NCI-H1417 (cell line): ENCODE measurements at regions not wholly inside any gene's neighbourhood (a gene's known extent, or its start where the extent isn't known, plus 50 kb on each side); places are given as distances from the start of the nearest gene placed in this dataset.

Source experiments
- DNase-seq, 3 experiments: peaks; one replicate each; lab custom pipeline; 2025; lab: John Stamatoyannopoulos, UW

GRCh38 chr16:85492295-85492864 is 120.7 kb upstream of the GSE1 start:
- DNase-seq, result no peak

- no peak for DNase-seq
Observed at GRCh38 chr16:85494315-85494714, 118.8 kb upstream of the GSE1 start.

DNA sequence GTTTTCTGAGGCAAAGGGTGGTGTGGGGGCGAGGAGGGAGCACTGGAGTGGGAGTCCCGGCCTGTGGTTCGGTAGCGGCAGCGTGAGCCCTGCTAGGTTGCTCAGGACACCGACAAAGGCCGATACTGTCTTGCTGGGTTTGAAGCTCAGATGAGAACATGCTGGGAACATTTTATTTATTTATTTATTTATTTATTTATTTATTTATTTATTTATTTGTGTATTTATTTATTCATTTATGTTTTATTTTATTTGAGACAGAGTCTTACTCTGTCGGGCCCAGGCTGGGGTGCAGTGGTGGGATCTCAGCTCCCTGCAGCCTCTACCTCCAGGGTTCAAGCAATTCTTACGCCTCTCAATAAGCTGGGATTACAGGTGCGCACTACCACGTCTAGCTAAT is 117.9 kb upstream of the GSE1 start:
- DNase-seq, result no peak

GRCh38 chr16:85495823-85496538 is 117.1 kb upstream of the GSE1 start:
- DNase-seq, result no peak

DNA sequence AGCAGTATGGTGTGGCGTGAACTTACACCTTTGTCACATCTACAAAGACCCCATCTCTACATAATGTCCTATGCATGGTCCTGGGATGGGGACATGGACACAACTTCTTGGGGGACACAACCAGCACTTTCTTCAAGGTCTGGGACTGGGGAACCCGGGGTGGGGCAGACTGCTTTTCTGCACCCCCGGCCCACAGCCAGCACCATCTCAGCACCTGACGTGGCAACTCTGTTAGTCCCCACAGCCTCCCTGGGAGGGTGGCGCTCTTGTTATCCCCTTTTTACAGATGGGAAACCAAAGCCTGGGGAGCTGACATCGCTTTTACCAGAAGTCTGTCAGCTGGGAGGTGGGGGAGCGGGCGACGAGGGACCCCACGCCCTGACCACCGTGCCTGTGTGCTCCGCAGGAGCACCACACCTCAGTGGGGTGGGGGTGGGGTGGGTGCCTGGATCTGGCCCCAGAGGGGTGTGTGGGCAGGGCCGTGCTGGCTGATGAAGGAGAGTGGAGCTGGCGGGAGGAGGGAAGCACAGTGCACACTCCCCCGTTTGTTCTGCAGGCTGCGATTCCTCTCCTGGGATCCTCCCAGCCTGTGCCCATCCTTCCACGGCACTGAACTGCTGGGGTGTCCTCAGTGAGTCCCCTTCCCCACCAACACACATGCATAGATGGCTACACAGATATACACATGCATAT is 115.4 kb upstream of the GSE1 start:
- no peak for DNase-seq

GRCh38 chr16:85498607-85499006 is 114.5 kb upstream of the GSE1 start:
- peak in 1 of 3 experiments; percentile 39 for DNase-seq

GRCh38 chr16:85500220-85500619 is 112.9 kb upstream of the GSE1 start:
- peak in 2 of 3 experiments; percentile 52 to 79 for DNase-seq

- no peak for DNase-seq
Observed at GRCh38 chr16:85501900-85502299, 111.2 kb upstream of the GSE1 start.

GRCh38 chr16:85502357-85502756 is 110.8 kb upstream of the GSE1 start:
- DNase-seq, result no peak

GRCh38 chr16:85503679-85504231 is 109.4 kb upstream of the GSE1 start:
- peak in 2 of 3 experiments; percentile 79 to 95 for DNase-seq

GRCh38 chr16:85504242-85504641 is 108.9 kb upstream of the GSE1 start:
- DNase-seq, result peak in 1 of 3 experiments; percentile 69

- no peak for DNase-seq
Observed at GRCh38 chr16:85505794-85506634, 107.1 kb upstream of the GSE1 start.

GRCh38 chr16:85506635-85506911 is 106.5 kb upstream of the GSE1 start:
- DNase-seq, result no peak

GRCh38 chr16:85507342-85507741 is 105.8 kb upstream of the GSE1 start:
- no peak for DNase-seq

DNA sequence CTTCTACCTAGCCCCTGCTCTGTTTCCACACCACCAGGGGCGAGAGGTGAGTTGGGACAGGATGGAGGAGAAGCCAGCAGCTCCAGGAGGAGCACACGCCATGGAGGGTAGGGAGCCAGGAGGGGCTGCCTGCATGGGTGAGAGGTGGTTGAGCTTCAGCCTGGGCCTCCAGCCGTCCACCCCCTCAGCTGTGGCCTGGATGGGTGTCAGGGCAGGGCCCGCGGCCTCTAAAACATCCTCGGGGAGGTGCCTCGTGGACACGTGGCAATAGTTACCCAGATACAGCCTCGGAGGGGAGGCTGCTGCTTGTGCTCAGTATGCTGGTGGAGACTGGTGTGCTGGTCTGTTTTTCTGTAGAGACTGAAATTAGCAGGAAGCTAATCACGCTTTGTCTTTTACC is 104.7 kb upstream of the GSE1 start:
- DNase-seq, result no peak

- DNase-seq, result no peak
Observed at GRCh38 chr16:85508993-85509392, 104.1 kb upstream of the GSE1 start.

GRCh38 chr16:85510041-85510659 is 103.0 kb upstream of the GSE1 start:
- DNase-seq, result no peak

- DNase-seq, result peak in 2 of 3 experiments; percentile 40 to 77
Observed at GRCh38 chr16:85511938-85512807, 100.9 kb upstream of the GSE1 start.

GRCh38 chr16:85512808-85513115 is 100.4 kb upstream of the GSE1 start:
- DNase-seq, result no peak

- no peak for DNase-seq
Observed at GRCh38 chr16:85513180-85513579, 99.9 kb upstream of the GSE1 start.

GRCh38 chr16:85513649-85514048 is 99.5 kb upstream of the GSE1 start:
- no peak for DNase-seq
